HepG2 (cell line): ENCODE measurements at regions not wholly inside any gene's neighbourhood (a gene's known extent, or its start where the extent isn't known, plus 50 kb on each side); places are given as distances from the start of the nearest gene placed in this dataset.

Experiments used
- ATAC-seq: fragments of 200-7000 bp; cut with Tn5 transposase; 3 replicates; pipeline ENCODE4 v1.9.1; 2020; ENCODE audit warnings: mild to moderate bottlenecking, moderate library complexity
- BruUV-seq: library from RNA; stranded (reverse); fragments of 400-500 nt; replicated peaks from 2 replicates; lab custom pipeline; 2021; lab: Mats Ljungman, UMichigan
- CTCF ChIA-PET: fragments of 300-600 bp; formaldehyde crosslinking; extraction: SDS; loops from one replicate; lab custom pipeline; 2021; ENCODE audit warnings: low total read pairs, inconsistent platforms, low intra/inter-chr PET ratio; lab: Yijun Ruan, JAX
- POLR2A ChIA-PET: fragments of 350-600 bp; sonication (Branson Sonifier 250); formaldehyde crosslinking; loops from one replicate; lab custom pipeline; 2020; ENCODE audit warnings: antibody characterized with exemption, inconsistent platforms; lab: Yijun Ruan, JAX
- DNase-seq: peaks from one replicate; pipeline ENCODE4 v3.0.0-alpha.2; 2015; ENCODE audit warnings: low spot score
- FAIRE-seq: peaks from 3 replicates; lab custom pipeline; 2011; peaks lifted over from hg19 to GRCh38; lab: Jason Lieb, UNC
- H2AFZ ChIP-seq: one replicate; pipeline ENCODE4 v1.6.1; 2011; ENCODE audit warnings: low read length, inconsistent platforms
- H3K27ac ChIP-seq: fragments of 300-600 bp; 3 replicates; pipeline ENCODE4 v1.8.0; 2011; ENCODE audit warnings: mixed run types, mild to moderate bottlenecking, mixed read lengths, low read length, inconsistent platforms; ENCODE audit not compliant: insufficient read depth; ENCODE audit errors: extremely low read length
- H3K27me3 ChIP-seq, 2 experiments: fragments of 200-600 bp in 1 of 2; 2 replicates in 1 of 2; 3 replicates in 1 of 2; pipeline versions ENCODE4 v1.6.0 to v1.8.0; 2011; ENCODE audit warnings: low read length in 2 of 2, mild to moderate bottlenecking in 2 of 2, moderate library complexity in 2 of 2, inconsistent platforms in 1 of 2; ENCODE audit not compliant: insufficient read depth in 2 of 2, control insufficient read depth in 1 of 2
- H3K36me3 ChIP-seq, 2 experiments: fragments of 200-600 bp in 1 of 2; replicated peaks in 1 of 2; 2 replicates in 1 of 2; 3 replicates in 1 of 2; pipeline versions ENCODE4 v1.5.1 to v1.8.0; 2011; ENCODE audit warnings: low read length in 2 of 2, inconsistent platforms in 1 of 2; ENCODE audit not compliant: insufficient read depth in 2 of 2, control insufficient read depth in 1 of 2
- H3K4me1 ChIP-seq: 2 replicates; pipeline ENCODE4 v1.5.1; 2012; ENCODE audit warnings: low read length, inconsistent platforms; ENCODE audit not compliant: insufficient read depth
- H3K4me2 ChIP-seq: 2 replicates; pipeline ENCODE4 v1.6.0; 2011; ENCODE audit warnings: low read depth, low read length, inconsistent platforms
- H3K4me3 ChIP-seq, 3 experiments: fragments of 200-600 bp in 1 of 3; sonication (generic), shearing (Covaris generic) in 1 of 3; replicated peaks in 1 of 3; 2 replicates each; pipeline ENCODE4 v1.5.1; 2011 to 2016; ENCODE audit warnings: low read length in 3 of 3, inconsistent platforms in 2 of 3, low read depth in 2 of 3, mild to moderate bottlenecking in 2 of 3, control low read depth in 1 of 3, mixed read lengths in 1 of 3; ENCODE audit not compliant: insufficient read depth in 1 of 3
- H3K79me2 ChIP-seq: one replicate; pipeline ENCODE4 v1.6.1; 2011; ENCODE audit warnings: low read length, inconsistent platforms; ENCODE audit not compliant: insufficient read depth
- H3K9ac ChIP-seq: 2 replicates; pipeline ENCODE4 v1.6.0; 2011; ENCODE audit warnings: mild to moderate bottlenecking, low read depth, low read length, inconsistent platforms; ENCODE audit not compliant: insufficient read depth
- H3K9me3 ChIP-seq: 2 replicates; pipeline ENCODE4 v1.5.1; 2012; ENCODE audit warnings: mild to moderate bottlenecking, low read length
- H4K20me1 ChIP-seq: 2 replicates; pipeline ENCODE4 v1.6.0; 2011; ENCODE audit warnings: inconsistent platforms, mild to moderate bottlenecking, low read length, moderate library complexity; ENCODE audit not compliant: insufficient read depth
- ESRRA ChIP-seq: sonication (generic); formaldehyde crosslinking; IDR thresholded peaks from 2 replicates; pipeline ENCODE4 v1.5.1; 2020; ENCODE audit warnings: mild to moderate bottlenecking, low read depth, missing genetic modification reagents
- GABPB1 ChIP-seq: IDR thresholded peaks from 2 replicates; pipeline ENCODE4 v1.6.1; 2016; ENCODE audit warnings: mild to moderate bottlenecking, missing genetic modification reagents, moderate library complexity, missing compliant biosample characterization
- ISL2 ChIP-seq: sonication (generic); formaldehyde crosslinking; IDR thresholded peaks from 2 replicates; pipeline ENCODE4 v1.5.0; 2020; ENCODE audit warnings: missing genetic modification reagents
- JDP2 ChIP-seq: sonication (generic); formaldehyde crosslinking; IDR thresholded peaks from 2 replicates; pipeline ENCODE4 v1.8.1; 2022; ENCODE audit warnings: missing genetic modification reagents, borderline replicate concordance
- MTF1 ChIP-seq: sonication (generic); formaldehyde crosslinking; IDR thresholded peaks from 2 replicates; pipeline ENCODE4 v1.5.0; 2020; ENCODE audit warnings: missing genetic modification reagents
- NCOA2 ChIP-seq: sonication (generic); formaldehyde crosslinking; IDR thresholded peaks from 2 replicates; pipeline ENCODE4 v1.8.0; 2022; ENCODE audit warnings: inconsistent platforms
- NFE2 ChIP-seq: sonication (generic); formaldehyde crosslinking; IDR thresholded peaks from 2 replicates; pipeline ENCODE4 v1.4.0; 2020; ENCODE audit warnings: missing genetic modification reagents
- PLRG1 ChIP-seq: fragments of 450-650 bp; conservative IDR thresholded peaks from 2 replicates; pipeline ENCODE4 v1.6.1; 2016
- PRDM10 ChIP-seq: sonication (generic); formaldehyde crosslinking; IDR thresholded peaks from 2 replicates; pipeline ENCODE4 v1.4.0; 2020; ENCODE audit warnings: low read depth, missing genetic modification reagents
- PRDM4 ChIP-seq: sonication (generic); formaldehyde crosslinking; IDR thresholded peaks from 2 replicates; pipeline ENCODE4 v1.9.0; 2021; ENCODE audit warnings: missing genetic modification reagents, borderline replicate concordance
- TAF1 ChIP-seq: sonication (generic); formaldehyde crosslinking; IDR thresholded peaks from 2 replicates; pipeline ENCODE4 v1.4.0; 2020; ENCODE audit warnings: missing genetic modification reagents
- ZKSCAN1 ChIP-seq: fragments of 150-350 bp; IDR thresholded peaks from 2 replicates; pipeline ENCODE4 v1.6.1; 2014; ENCODE audit warnings: low read length
- ZNF281 ChIP-seq: sonication (generic); formaldehyde crosslinking; IDR thresholded peaks from 2 replicates; pipeline ENCODE4 v1.4.0; 2020; ENCODE audit warnings: missing genetic modification reagents, borderline replicate concordance
- ZNF678 ChIP-seq: sonication (generic); formaldehyde crosslinking; IDR thresholded peaks from 2 replicates; pipeline ENCODE4 v1.4.0; 2020; ENCODE audit warnings: mild to moderate bottlenecking, missing genetic modification reagents
- ZNF768 ChIP-seq: sonication (generic); formaldehyde crosslinking; IDR thresholded peaks from 2 replicates; pipeline ENCODE4 v1.4.0; 2020; ENCODE audit warnings: missing genetic modification reagents
- ZNF773 ChIP-seq: sonication (generic); formaldehyde crosslinking; IDR thresholded peaks from 2 replicates; pipeline ENCODE4 v1.4.0; 2020; ENCODE audit warnings: missing genetic modification reagents, borderline replicate concordance
- WGBS: methylation state at CpG from one replicate; pipeline ENCODE4 v1.1.6; 2017; ENCODE audit warnings: low lambda C conversion rate; 5-methylcytosine and 5-hydroxymethylcytosine counted together
- in situ Hi-C: cut with HindIII; loops from 2 replicates; pipeline ENCODE4 v1.10.0; 2017; ENCODE audit warnings: low pct_unique_long_range_greater_than_20kb; ENCODE audit not compliant: extremely low pct_ligation_motif_present
- intact Hi-C: fragments of 100-400 bp; cut with micrococcal nuclease; formaldehyde crosslinking; loops from one replicate; pipeline ENCODE4 v1.10.0; 2022; ENCODE audit not compliant: unreplicated experiment

- no peaks in the 10 kb centered on the region for H3K4me1 ChIP-seq
- in situ Hi-C loops (loop anchor here (10.0 kb wide), 1 partner anchor 312 kb away; no protein-coding TSS in a partner anchor), intact Hi-C loops (loop anchor here (1.0 to 5.0 kb wide), 3 partner anchors 196 to 316 kb away; no protein-coding TSS in a partner anchor)
- no peaks in the 10 kb centered on the region for H4K20me1 ChIP-seq
- no peak overlapping the region for H3K27ac ChIP-seq
- no peak overlapping the region for H3K9ac ChIP-seq
- no peaks in the 10 kb centered on the region for H3K27me3 ChIP-seq
- no TSS peak for BruUV-seq
- no peaks in the 10 kb centered on the region for H3K9me3 ChIP-seq
- no peaks in the 10 kb centered on the region for H3K79me2 ChIP-seq
- H3K4me2 ChIP-seq, result no peak overlapping the region
- no peak overlapping the region for H3K4me3 ChIP-seq
- H3K36me3 ChIP-seq, result no peaks in the 10 kb centered on the region
- no peak overlapping the region for H2AFZ ChIP-seq
- TF ChIP-seq ZNF773 (CRISPR knock-in tag) (no peak), ZNF768 (no peak), ISL2 (CRISPR knock-in tag) (no peak), PRDM10 (CRISPR knock-in tag) (no peak), ZKSCAN1 (no peak), PRDM4 (CRISPR knock-in tag) (no peak), JDP2 (no peak), ZNF281 (CRISPR knock-in tag) (no peak), NCOA2 (no peak), TAF1 (CRISPR knock-in tag) (no peak), ESRRA (no peak), GABPB1 (no peak), NFE2 (CRISPR knock-in tag) (no peak), MTF1 (CRISPR knock-in tag) (no peak), PLRG1 (no peak), ZNF678 (CRISPR knock-in tag) (no peak)
- DNase-seq, result no peak
- CTCF ChIA-PET, result interaction anchor here (1.3 to 1.5 kb wide), 2 partner anchors 206 to 317 kb away, joined by 4 to 8 read pairs; no protein-coding TSS in a partner anchor
- POLR2A ChIA-PET, result no interaction called here
- ATAC-seq, result no peak
- no peak for FAIRE-seq
- 6% methylated on average over 3 of the region's 3 CpGs for WGBS
Measured at GRCh38 chr4:72702948-72703347, 133.9 kb upstream of the ADAMTS3 start.
